OCI-LY1 (cell line): ENCODE measurements at regions not wholly inside any gene's neighbourhood (a gene's known extent, or its start where the extent isn't known, plus 50 kb on each side); places are given as distances from the start of the nearest gene placed in this dataset.

ENCODE experiments used
- CTCF ChIP-seq: fragments of 200-600 bp; sonication (generic), shearing (Covaris generic); IDR thresholded peaks from 2 replicates; pipeline ENCODE4 v1.5.1; 2017; ENCODE audit warnings: mild to moderate bottlenecking, antibody characterized with exemption, low read length, moderate library complexity, mixed read lengths
- EZH2 ChIP-seq: fragments of 200-600 bp; sonication (generic), shearing (Covaris generic); IDR thresholded peaks from 2 replicates; pipeline ENCODE4 v1.8.0; 2017; ENCODE audit warnings: borderline replicate concordance, mixed run types, mild to moderate bottlenecking, antibody characterized with exemption, low read length, moderate library complexity, mixed read lengths

GRCh38 chr7:46205478-46205877 lies 284.4 kb upstream of the IGFBP3 start:
- TF ChIP-seq CTCF = no peak
- no peak for TF ChIP-seq EZH2
